ENCODE measurements at regions not wholly inside any gene's neighbourhood (a gene's known extent, or its start where the extent isn't known, plus 50 kb on each side); places are given as distances from the start of the nearest gene placed in this dataset.

GRCh38 chr18:61953641-61954040, 60.8 kb upstream of the RNF152 start:
- Histone ChIP-seq H3K27ac (no peak overlapping the region), H3K4me3 (no peak overlapping the region), H3K4me1 (replicated peaks in 1 of 2) (no peaks in the 10 kb centered on the region), H3K36me3 (replicated peaks in 1 of 2) (no peaks in the 10 kb centered on the region), H3K9me3 (replicated peaks in 1 of 3) (no peaks in the 10 kb centered on the region), H3K27me3 (no peaks in the 10 kb centered on the region)
- intact Hi-C loops (cut with DNase I), result no loop called here
- WGBS, 4 donors, result 67 to 83% (median 75%) methylated on average over 5 of the region's 5 CpGs
- TF ChIP-seq, protein P1, sequence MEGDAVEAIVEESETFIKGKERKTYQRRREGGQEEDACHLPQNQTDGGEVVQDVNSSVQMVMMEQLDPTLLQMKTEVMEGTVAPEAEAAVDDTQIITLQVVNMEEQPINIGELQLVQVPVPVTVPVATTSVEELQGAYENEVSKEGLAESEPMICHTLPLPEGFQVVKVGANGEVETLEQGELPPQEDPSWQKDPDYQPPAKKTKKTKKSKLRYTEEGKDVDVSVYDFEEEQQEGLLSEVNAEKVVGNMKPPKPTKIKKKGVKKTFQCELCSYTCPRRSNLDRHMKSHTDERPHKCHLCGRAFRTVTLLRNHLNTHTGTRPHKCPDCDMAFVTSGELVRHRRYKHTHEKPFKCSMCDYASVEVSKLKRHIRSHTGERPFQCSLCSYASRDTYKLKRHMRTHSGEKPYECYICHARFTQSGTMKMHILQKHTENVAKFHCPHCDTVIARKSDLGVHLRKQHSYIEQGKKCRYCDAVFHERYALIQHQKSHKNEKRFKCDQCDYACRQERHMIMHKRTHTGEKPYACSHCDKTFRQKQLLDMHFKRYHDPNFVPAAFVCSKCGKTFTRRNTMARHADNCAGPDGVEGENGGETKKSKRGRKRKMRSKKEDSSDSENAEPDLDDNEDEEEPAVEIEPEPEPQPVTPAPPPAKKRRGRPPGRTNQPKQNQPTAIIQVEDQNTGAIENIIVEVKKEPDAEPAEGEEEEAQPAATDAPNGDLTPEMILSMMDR (IDR thresholded peaks at IDR 0.05), result no peak
- TF ChIP-seq POLR2A (IDR thresholded peaks at IDR 0.05), result no peak
- no peak for DNase-seq

DNA sequence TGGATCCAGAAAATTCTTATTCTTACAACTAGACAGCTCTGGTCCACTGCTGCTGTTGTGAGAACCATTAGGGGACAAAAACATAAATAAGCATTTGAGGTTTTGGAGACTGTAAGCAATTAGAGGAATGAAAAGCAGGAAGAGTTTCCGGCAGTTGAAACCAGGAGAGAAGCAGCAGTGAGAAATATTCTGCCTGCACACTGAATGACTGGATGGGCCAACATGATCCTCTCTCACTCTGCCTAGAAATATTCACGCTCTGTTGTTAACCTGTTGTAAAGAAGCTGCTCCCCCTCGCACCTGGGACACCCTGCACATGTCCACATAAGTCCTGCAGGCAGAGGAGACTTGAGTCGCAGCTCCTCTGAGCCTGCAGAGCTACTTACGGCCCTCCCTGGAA, 60.4 kb upstream of the RNF152 start:
- Histone ChIP-seq H3K4me3 (no peak overlapping the region), H3K36me3 (replicated peaks in 1 of 2) (no peaks in the 10 kb centered on the region), H3K27me3 (no peaks in the 10 kb centered on the region), H3K9me3 (replicated peaks in 1 of 3) (no peaks in the 10 kb centered on the region), H3K27ac (no peak overlapping the region), H3K4me1 (replicated peaks in 1 of 2) (no peaks in the 10 kb centered on the region)
- TF ChIP-seq, protein P1 (IDR thresholded peaks at IDR 0.05), result no peak
- no peak for TF ChIP-seq POLR2A (IDR thresholded peaks at IDR 0.05)
- WGBS, 4 donors, result 85 to 90% (median 87%) methylated on average over 5 of the region's 5 CpGs
- DNase-seq, result no peak
- intact Hi-C loops (cut with DNase I), result no loop called here

- no peaks in the 10 kb centered on the region for H3K36me3 ChIP-seq (replicated peaks in 1 of 2)
- H3K9me3 ChIP-seq (replicated peaks in 1 of 3), result no peaks in the 10 kb centered on the region
- H3K27ac ChIP-seq, result no peak overlapping the region
- DNase-seq, result no peak
- H3K4me3 ChIP-seq, result no peak overlapping the region
- no peak for TF ChIP-seq POLR2A (IDR thresholded peaks at IDR 0.05)
- TF ChIP-seq, protein P1 (IDR thresholded peaks at IDR 0.05), result no peak
- H3K27me3 ChIP-seq, result no peaks in the 10 kb centered on the region
- WGBS, 4 donors, result 87 to 96% (median 92%) methylated on average over 6 of the region's 6 CpGs
- intact Hi-C loops (cut with DNase I), result no loop called here
- no peaks in the 10 kb centered on the region for H3K4me1 ChIP-seq (replicated peaks in 1 of 2)
These were observed 58.6 kb upstream of the RNF152 start for GRCh38 chr18:61951396-61951795.

DNA sequence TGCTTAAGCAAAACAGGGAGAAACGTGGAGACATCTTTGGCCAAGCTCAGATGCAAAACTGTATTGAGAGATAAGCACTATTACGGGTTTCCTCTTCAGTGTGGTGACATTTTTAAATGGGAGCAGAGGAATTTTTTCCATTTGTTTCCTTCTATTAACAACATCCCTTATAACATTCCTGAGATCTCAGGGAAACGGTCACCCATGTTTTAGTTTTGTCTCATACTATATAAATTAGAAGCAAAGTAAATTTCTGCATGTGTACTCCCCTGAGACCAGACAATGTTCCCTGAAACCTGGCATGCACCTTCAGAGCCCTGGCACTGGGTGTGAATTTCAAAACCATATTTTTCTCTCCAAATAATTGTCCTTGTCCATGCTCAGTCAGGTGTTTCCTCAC, 57.6 kb upstream of the RNF152 start:
- no peaks in the 10 kb centered on the region for H3K36me3 ChIP-seq (replicated peaks in 1 of 2)
- H3K27ac ChIP-seq, result no peak overlapping the region
- no peaks in the 10 kb centered on the region for H3K4me1 ChIP-seq (replicated peaks in 1 of 2)
- H3K9me3 ChIP-seq (replicated peaks in 1 of 3), result no peaks in the 10 kb centered on the region
- TF ChIP-seq, protein P1 (IDR thresholded peaks at IDR 0.05), result no peak
- no peak for TF ChIP-seq POLR2A (IDR thresholded peaks at IDR 0.05)
- 54 to 73% (median 63%) methylated on average over 3 of the region's 3 CpGs for WGBS, 4 donors
- no peaks in the 10 kb centered on the region for H3K27me3 ChIP-seq
- intact Hi-C loops (cut with DNase I), result no loop called here
- no peak for DNase-seq
- no peak overlapping the region for H3K4me3 ChIP-seq
